Ovary (tissue), 3 donors: ENCODE measurements at regions not wholly inside any gene's neighbourhood (a gene's known extent, or its start where the extent isn't known, plus 50 kb on each side); places are given as distances from the start of the nearest gene placed in this dataset.
"Not testable (repeated sequence)": the region's sequence is repeated elsewhere in the genome, so short reads cannot be mapped to it uniquely, and the experiment has no call there.

Source experiments
- POLR2A ChIP-seq: fragments of 450-650 bp; IDR thresholded peaks from one replicate; pipeline ENCODE4 v1.6.1; 2017; ENCODE audit warnings: antibody characterized with exemption, mild to moderate bottlenecking, moderate library complexity
- TF ChIP-seq, protein P1 (sequence below), 3 donors: fragments of 450-650 bp in 2 of 3; fragments of 200-600 bp in 1 of 3; IDR thresholded peaks; one replicate each; pipeline versions ENCODE4 v1.5.1 to v1.8.0; 2016 to 2022; ENCODE audit warnings: antibody characterized with exemption in 3 of 3, mild to moderate bottlenecking in 1 of 3
- donor health status: DM: no; HTN: no; CAD: no.

DNA sequence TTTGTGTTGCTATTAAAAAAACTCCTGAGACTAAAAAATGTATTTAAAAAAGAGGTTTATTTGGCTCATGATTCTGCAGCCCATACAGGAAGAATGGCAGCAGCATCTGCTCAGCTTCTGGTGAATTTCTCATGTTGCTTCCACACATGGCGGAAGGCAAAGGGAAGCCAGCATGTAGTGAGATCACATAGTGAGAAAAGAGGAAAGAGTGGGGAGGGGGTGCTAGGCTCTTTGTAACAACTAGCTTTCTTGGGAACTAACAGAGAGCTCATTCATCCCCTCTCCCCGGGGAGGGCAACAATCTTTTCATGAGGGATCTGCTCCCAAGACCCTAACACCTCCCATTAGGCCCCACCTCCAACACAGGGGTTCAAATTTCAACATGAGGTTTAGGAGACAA is 87.6 kb upstream of the ZNF658 start:
- TF ChIP-seq, protein P1, sequence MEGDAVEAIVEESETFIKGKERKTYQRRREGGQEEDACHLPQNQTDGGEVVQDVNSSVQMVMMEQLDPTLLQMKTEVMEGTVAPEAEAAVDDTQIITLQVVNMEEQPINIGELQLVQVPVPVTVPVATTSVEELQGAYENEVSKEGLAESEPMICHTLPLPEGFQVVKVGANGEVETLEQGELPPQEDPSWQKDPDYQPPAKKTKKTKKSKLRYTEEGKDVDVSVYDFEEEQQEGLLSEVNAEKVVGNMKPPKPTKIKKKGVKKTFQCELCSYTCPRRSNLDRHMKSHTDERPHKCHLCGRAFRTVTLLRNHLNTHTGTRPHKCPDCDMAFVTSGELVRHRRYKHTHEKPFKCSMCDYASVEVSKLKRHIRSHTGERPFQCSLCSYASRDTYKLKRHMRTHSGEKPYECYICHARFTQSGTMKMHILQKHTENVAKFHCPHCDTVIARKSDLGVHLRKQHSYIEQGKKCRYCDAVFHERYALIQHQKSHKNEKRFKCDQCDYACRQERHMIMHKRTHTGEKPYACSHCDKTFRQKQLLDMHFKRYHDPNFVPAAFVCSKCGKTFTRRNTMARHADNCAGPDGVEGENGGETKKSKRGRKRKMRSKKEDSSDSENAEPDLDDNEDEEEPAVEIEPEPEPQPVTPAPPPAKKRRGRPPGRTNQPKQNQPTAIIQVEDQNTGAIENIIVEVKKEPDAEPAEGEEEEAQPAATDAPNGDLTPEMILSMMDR (IDR thresholded peaks at IDR 0.05): not testable (repeated sequence)
- not testable (repeated sequence) for TF ChIP-seq POLR2A
